RWPE1 (cell line): ENCODE measurements at regions not wholly inside any gene's neighbourhood (a gene's known extent, or its start where the extent isn't known, plus 50 kb on each side); places are given as distances from the start of the nearest gene placed in this dataset.
"Not testable (repeated sequence)": the region's sequence is repeated elsewhere in the genome, so short reads cannot be mapped to it uniquely, and the experiment has no call there.

Experiments
- CTCF ChIA-PET: fragments of 350-600 bp; sonication (Branson Sonifier 250); formaldehyde crosslinking; extraction: SDS; loops from one replicate; lab custom pipeline; 2021; lab: Yijun Ruan, JAX
- POLR2A ChIA-PET: fragments of 400-600 bp; formaldehyde crosslinking; extraction: SDS; loops from one replicate; lab custom pipeline; 2020; ENCODE audit warnings: antibody characterized with exemption; ENCODE audit not compliant: low non-redundant PET; lab: Yijun Ruan, JAX
- DNase-seq: peaks from one replicate; pipeline ENCODE4 v3.0.0; 2012; ENCODE audit warnings: low spot score
- H3K27ac ChIP-seq: fragments of 450-650 bp; 2 replicates; pipeline ENCODE4 v1.5.1; 2017
- TF ChIP-seq, protein P1 (sequence below): fragments of 450-650 bp; conservative IDR thresholded peaks from 2 replicates; pipeline ENCODE4 v1.5.1; 2017; ENCODE audit warnings: low read depth, mild to moderate bottlenecking

DNA sequence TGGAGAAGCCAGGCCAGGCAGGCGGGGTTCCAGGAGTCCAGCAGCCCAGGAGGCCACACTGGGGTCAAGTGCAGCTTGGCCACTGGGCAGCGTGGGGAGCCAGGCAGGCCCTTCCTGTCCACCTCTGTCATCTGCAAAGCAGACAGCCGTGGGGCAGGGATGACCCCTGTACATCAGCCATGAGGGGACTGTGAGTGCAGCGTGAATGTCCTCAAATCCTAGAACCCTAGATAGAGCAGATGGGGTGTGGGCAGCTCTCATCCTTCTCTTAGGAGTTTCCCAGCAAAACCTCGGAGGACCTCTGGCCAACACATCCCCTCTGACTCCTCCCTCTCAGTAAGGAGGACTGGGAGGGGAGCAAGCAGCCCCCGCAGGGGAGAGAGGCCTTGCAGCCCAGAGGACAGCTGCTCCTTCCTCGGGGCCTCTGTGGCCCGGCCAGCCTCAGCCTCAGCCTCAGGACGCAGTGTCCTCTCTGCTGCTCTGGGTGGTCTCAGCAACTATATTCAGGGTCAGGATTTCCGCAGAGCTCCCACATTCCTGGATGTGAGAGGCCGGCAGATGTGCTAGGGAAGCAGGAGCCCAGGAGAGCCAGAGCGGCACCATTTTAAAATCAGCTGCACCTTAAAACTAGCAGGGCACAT lies 820.5 kb downstream of the BRD1 start:
- H3K27ac ChIP-seq: no peak overlapping the region

DNA sequence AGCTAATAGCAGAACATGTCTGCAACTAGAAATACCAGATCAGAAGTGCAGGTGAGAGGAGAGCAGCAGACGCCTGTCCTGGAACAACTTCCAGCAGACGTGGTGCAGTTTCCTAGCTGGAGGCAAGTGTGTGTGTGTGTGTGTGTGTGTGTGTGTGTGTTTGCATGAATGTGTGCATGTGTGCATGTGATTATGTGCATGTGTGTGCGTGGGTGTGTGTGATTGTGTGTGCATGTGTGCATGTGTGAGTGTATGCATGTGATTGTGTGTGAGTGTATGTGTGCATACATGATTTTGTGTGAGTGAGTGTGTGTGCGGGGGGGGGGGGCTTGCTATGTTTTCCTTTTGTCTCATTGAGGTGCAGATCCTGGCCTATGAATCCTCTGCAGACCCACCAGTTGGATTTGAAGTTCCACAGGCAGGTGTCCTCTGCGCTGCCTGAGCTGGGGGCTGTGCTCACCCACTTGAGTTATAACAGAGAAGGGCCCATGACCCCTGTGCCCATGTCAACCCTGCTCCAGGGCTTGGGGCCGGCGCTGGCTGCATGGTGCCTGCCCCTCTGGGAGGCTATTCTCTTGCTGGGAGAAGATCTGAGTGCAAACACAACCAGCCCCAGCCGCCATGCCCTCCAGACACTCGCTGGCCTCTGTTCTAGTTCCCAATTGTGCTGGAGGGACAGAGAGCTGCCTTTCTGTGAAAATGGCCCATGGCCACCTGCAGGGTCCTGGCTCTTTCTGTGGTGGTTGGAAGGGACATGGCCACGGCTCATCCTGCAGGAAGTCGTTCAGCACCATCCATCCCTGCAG lies 821.3 kb downstream of the BRD1 start:
- POLR2A ChIA-PET: no interaction called here
- H3K27ac ChIP-seq: no peak overlapping the region

More for the DNA sequence above, 820.5 kb downstream of the BRD1 start:
- no peak for DNase-seq
- ChIA-PET POLR2A (no interaction called here), CTCF (no interaction called here)
- TF ChIP-seq, protein P1, sequence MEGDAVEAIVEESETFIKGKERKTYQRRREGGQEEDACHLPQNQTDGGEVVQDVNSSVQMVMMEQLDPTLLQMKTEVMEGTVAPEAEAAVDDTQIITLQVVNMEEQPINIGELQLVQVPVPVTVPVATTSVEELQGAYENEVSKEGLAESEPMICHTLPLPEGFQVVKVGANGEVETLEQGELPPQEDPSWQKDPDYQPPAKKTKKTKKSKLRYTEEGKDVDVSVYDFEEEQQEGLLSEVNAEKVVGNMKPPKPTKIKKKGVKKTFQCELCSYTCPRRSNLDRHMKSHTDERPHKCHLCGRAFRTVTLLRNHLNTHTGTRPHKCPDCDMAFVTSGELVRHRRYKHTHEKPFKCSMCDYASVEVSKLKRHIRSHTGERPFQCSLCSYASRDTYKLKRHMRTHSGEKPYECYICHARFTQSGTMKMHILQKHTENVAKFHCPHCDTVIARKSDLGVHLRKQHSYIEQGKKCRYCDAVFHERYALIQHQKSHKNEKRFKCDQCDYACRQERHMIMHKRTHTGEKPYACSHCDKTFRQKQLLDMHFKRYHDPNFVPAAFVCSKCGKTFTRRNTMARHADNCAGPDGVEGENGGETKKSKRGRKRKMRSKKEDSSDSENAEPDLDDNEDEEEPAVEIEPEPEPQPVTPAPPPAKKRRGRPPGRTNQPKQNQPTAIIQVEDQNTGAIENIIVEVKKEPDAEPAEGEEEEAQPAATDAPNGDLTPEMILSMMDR: no peak

DNA sequence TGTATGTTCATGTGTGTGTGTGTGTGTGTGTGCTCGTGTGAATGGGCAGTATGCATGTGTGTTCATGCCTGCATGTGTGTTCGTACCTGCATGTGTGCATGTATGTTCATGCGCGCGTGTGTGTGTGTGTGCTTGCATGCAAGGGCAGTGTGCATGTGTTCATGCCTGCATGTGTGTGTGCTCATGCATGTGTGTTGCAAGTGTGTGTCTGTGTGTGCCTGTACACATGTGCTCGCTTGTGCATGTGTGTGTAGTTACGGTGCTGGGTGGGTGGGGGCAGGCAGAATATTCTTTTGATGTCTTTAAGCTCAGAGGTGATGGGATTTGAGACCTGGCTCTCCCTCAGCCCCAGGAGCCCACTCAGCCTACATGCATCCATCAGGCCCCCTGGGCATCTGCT lies 822.1 kb downstream of the BRD1 start:
- ChIA-PET CTCF (no interaction called here), POLR2A (no interaction called here)
- H3K27ac ChIP-seq: no peak overlapping the region
- TF ChIP-seq, protein P1: no peak
- no peak for DNase-seq

More for the DNA sequence above, 821.3 kb downstream of the BRD1 start:
- CTCF ChIA-PET: no interaction called here
- DNase-seq: no peak
- TF ChIP-seq, protein P1: no peak

DNA sequence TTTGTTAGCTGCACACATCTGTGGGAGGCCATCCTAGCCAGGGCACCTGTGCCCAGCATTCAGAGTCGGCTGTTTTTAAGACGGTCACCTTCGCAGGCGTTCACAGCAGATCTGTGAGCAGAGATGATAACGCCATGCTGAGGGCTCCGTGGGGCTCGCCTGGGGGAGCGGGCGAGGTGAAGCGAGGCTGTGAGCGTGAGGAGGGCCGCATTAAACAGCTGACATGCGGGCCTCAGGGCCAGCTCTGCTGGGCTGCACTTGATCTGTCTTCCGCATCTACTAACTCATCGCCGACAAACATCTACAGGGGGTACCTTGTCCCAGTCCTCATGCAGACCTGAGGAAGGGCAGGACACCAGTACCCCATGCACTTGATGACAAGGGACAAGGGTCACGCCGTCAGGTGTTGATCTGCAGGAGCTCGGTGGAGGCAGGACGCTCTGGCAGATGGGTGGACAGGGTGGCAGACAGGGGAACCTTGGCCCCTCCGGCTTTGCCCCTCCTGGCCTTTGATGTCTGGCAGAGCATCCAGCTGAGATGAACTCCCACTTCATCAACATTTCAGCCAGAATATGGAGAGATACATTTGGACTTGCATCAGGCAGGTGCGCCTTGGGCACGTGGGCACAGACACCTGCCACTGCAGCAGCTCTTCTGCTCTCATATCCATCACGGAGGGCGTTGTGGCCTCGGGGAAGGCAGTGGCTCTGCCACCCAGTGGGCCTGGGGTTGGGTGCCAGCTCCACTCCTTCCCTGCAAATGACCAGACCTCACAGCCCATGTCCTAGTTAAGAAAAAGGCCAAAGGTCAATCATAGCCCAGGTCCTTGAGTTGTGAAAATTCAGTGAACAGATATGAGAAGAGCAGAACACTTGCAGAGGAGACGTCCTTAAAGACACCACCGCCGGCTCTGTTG lies 822.9 kb downstream of the BRD1 start:
- TF ChIP-seq, protein P1: no peak
- no peak for DNase-seq
- ChIA-PET POLR2A (no interaction called here), CTCF (no interaction called here)
- no peak overlapping the region for H3K27ac ChIP-seq

DNA sequence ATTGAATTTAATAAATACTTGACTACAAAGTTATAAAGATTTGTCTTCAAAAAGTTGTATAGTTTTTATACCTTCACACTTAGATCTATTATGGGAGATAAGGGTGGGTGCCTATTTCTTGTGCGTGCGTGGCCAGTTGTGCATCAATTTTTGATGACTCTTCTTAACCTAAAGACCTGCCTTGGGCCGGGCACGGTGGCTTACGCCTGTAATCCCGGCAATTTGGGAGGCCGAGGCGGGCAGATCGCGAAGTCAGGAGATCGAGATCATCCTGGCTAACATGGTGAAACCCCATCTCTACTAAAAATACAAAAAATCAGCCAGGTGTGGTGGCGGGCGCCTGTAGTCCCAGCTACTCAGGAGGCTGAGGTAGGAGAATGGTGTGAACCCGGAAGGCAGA lies 830.1 kb downstream of the BRD1 start:
- H3K27ac ChIP-seq, POLR2A ChIA-PET, CTCF ChIA-PET, DNase-seq: not testable (repeated sequence)

DNA sequence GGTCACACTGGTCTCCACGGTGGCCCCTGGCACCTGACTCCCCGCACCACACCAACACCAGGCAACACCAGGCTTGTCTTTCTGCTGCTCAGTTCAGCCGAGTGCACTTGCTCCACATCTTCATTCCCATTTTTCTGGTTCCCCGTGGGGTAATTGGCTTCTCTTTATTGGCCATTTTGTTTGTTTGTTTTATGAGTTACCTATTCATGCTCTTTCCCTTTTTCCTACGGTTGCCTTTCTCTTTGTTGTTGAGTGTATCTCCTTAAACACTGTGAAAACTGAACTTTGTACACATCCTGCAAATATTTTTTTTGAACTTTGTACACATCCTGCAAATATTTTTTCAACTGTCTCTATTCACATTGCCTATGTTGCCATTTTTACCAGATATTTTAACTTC lies 834.0 kb downstream of the BRD1 start:
- ChIA-PET CTCF (no interaction called here), POLR2A (no interaction called here)
- no peak overlapping the region for H3K27ac ChIP-seq
- no peak for DNase-seq
- TF ChIP-seq, protein P1: no peak
